Colonic mucosa (tissue), 4 donors: ENCODE measurements at regions not wholly inside any gene's neighbourhood (a gene's known extent, or its start where the extent isn't known, plus 50 kb on each side); places are given as distances from the start of the nearest gene placed in this dataset.

Experiments
- DNase-seq: peaks from one replicate; pipeline ENCODE4 v3.0.0-alpha.2; 2020
- H3K27ac ChIP-seq: fragments of 200-600 bp; one replicate; pipeline ENCODE4 v1.8.0; 2021
- H3K27me3 ChIP-seq: fragments of 200-600 bp; one replicate; pipeline ENCODE4 v1.8.0; 2021
- H3K36me3 ChIP-seq: fragments of 200-600 bp; one replicate; pipeline ENCODE4 v1.8.0; 2021
- H3K4me1 ChIP-seq: fragments of 200-600 bp; one replicate; pipeline ENCODE4 v1.8.0; 2021; ENCODE audit warnings: mild to moderate bottlenecking
- H3K4me3 ChIP-seq: fragments of 200-600 bp; one replicate; pipeline ENCODE4 v1.8.0; 2021
- H3K9ac ChIP-seq, 2 donors: one replicate each; pipeline ENCODE4 v1.7.0; 2013; ENCODE audit warnings: control low read depth in 2 of 2, low read depth in 2 of 2, low read length in 2 of 2
- H3K9me3 ChIP-seq: fragments of 200-600 bp; one replicate; pipeline ENCODE4 v1.8.0; 2021
- intact Hi-C: fragments of 100-400 bp; cut with DNase I; formaldehyde crosslinking; loops from one replicate; pipeline ENCODE4 v1.14.1; 2022
- TF ChIP-seq, protein P1 (sequence below): fragments of 200-600 bp; IDR thresholded peaks from one replicate; pipeline ENCODE4 v1.8.0; 2022; ENCODE audit warnings: antibody characterized with exemption, mild to moderate bottlenecking
- donor health status: healthy.
- donor health status: DM: no; HTN: no; CAD: no.
- donor health status: DM: no; HTN: no; CAD: no.

DNA sequence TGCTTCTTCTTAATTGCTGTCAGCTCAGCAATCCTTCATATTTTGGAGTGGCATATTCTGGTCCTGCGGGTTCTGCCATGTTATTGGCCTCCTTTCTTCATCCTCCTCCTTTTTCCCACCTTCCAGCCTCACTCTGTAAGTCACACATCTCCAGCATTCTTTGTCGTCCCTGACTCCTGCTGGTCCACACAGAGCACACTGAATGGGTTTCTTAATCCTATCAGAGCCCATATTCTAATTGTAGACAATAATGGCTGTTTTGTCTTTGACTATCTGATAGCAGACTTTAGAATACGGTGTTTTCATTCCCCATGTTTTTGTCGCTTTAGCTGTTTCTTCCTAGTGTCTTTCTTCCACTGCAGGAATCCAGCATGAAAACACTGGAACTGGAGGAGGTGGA lies 389.6 kb downstream of the REEP3 start:
- intact Hi-C loops = no loop called here
- Histone ChIP-seq H3K27ac (no peak overlapping the region), H3K36me3 (no peaks in the 10 kb centered on the region), H3K27me3 (no peaks in the 10 kb centered on the region), H3K9me3 (no peaks in the 10 kb centered on the region), H3K4me1 (no peaks in the 10 kb centered on the region), H3K9ac (no peak overlapping the region), H3K4me3 (no peak overlapping the region)
- no peak for DNase-seq
- TF ChIP-seq, protein P1, sequence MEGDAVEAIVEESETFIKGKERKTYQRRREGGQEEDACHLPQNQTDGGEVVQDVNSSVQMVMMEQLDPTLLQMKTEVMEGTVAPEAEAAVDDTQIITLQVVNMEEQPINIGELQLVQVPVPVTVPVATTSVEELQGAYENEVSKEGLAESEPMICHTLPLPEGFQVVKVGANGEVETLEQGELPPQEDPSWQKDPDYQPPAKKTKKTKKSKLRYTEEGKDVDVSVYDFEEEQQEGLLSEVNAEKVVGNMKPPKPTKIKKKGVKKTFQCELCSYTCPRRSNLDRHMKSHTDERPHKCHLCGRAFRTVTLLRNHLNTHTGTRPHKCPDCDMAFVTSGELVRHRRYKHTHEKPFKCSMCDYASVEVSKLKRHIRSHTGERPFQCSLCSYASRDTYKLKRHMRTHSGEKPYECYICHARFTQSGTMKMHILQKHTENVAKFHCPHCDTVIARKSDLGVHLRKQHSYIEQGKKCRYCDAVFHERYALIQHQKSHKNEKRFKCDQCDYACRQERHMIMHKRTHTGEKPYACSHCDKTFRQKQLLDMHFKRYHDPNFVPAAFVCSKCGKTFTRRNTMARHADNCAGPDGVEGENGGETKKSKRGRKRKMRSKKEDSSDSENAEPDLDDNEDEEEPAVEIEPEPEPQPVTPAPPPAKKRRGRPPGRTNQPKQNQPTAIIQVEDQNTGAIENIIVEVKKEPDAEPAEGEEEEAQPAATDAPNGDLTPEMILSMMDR = no peak

DNA sequence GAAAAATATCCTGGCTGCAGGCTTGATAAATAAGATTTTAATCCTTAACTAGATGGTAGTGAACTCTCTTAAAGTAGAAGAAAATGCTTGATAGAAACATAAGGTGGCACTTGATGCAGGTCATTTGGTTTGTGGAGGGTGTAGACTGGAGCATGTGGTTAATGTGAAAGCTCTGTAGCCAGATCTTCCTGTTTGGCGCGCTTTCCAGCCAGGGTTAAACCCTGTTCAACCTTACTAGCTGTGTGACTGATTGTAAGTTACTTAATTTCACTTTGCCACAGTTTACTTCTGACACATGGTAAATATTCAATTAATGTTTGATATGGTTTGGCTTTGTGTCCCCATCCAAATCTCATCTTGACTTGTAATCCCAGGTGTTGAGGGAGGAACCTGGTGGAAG lies 394.0 kb downstream of the REEP3 start:
- H3K4me1 ChIP-seq = no peaks in the 10 kb centered on the region
- H3K4me3 ChIP-seq = no peak overlapping the region
- H3K27me3 ChIP-seq = no peaks in the 10 kb centered on the region
- no peak for DNase-seq
- H3K36me3 ChIP-seq = no peaks in the 10 kb centered on the region
- TF ChIP-seq, protein P1 = no peak
- H3K27ac ChIP-seq = no peak overlapping the region
- no peak overlapping the region for H3K9ac ChIP-seq
- no peaks in the 10 kb centered on the region for H3K9me3 ChIP-seq
- intact Hi-C loops = no loop called here

DNA sequence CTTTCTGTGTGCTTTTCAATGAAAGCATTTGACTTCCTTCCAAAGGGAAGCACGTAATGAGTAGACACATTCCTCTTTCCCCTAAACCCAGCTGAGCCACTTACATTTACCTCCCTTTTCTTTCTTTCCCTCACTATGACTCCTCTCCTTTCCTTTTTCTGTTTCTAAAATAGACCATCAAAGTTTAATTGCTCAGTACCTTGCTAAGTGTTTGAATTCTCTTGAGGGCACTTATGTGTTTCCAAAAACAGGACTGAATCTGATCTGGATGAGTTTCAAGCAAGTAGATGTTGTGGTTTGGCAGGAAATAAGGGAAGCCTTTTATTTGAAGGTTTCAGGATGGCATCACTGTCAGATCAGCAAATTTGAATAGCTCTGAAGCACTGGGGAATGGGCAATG lies 396.2 kb downstream of the REEP3 start:
- H3K4me3 ChIP-seq = no peak overlapping the region
- TF ChIP-seq, protein P1 = no peak
- intact Hi-C loops = no loop called here
- no peaks in the 10 kb centered on the region for H3K9me3 ChIP-seq
- DNase-seq = no peak
- no peak overlapping the region for H3K9ac ChIP-seq
- no peak overlapping the region for H3K27ac ChIP-seq
- H3K4me1 ChIP-seq = no peaks in the 10 kb centered on the region
- no peaks in the 10 kb centered on the region for H3K27me3 ChIP-seq
- no peaks in the 10 kb centered on the region for H3K36me3 ChIP-seq

DNA sequence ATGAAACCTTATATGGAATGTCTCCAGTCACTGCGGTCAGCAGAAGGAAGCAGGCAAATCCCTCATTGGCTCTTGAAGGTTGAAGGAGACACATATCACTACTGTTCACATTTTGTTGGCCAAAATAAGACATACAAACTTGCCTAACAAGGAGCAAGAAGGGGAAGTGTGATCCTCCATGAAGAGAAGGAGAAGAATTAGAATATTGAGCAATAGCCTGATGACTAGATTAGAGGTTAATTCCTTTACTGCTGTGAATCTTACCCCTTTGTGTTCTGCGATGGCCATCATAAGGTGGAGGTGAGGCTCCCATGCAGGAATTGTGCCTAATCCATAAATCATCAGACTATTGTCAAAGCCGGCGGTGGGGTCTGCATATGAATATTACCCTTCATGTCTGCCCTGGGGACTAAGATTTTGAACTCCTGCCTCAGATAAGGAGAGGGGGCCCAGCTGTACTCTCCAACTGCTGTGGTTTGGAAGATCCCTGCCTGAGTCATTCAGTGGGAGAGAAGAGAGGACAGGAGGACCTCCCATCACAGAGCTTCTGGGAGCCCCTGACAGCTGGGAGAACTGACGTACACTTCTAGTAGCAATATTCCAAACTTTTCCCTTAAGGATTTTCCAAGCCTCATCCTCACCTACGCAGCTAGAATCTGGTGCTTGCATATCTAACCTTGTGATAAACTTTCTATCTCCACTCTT lies 398.5 kb downstream of the REEP3 start:
- intact Hi-C loops = no loop called here
- H3K27me3 ChIP-seq = no peaks in the 10 kb centered on the region
- no peaks in the 10 kb centered on the region for H3K36me3 ChIP-seq
- TF ChIP-seq, protein P1 = no peak
- no peak for DNase-seq
- H3K4me1 ChIP-seq = no peaks in the 10 kb centered on the region
- no peaks in the 10 kb centered on the region for H3K9me3 ChIP-seq
- H3K4me3 ChIP-seq = no peak overlapping the region
- no peak overlapping the region for H3K27ac ChIP-seq
- H3K9ac ChIP-seq = no peak overlapping the region

DNA sequence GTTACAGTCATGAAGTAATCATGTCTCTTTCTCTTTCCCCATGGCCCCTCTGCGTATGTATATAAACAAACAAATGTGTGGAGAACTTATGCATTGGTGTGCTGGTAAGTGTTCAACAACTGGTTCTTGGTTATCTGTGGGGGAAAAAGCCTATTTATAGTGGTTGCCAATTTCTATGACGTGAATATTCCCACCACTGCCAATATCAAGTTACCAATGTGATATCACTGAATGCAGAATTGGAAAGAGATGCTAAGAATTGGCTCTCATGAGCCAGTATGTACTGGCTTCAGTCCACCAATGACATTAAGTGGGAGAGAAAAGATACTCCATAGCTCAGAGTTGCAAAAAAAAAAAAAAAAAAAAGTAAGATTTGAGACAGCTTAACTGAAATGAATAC lies 399.7 kb downstream of the REEP3 start:
- H3K36me3 ChIP-seq = no peaks in the 10 kb centered on the region
- intact Hi-C loops = no loop called here
- no peak for DNase-seq
- H3K27ac ChIP-seq = no peak overlapping the region
- no peaks in the 10 kb centered on the region for H3K9me3 ChIP-seq
- H3K27me3 ChIP-seq = no peaks in the 10 kb centered on the region
- H3K9ac ChIP-seq = no peak overlapping the region
- TF ChIP-seq, protein P1 = no peak
- H3K4me3 ChIP-seq = no peak overlapping the region
- no peaks in the 10 kb centered on the region for H3K4me1 ChIP-seq
